Heart right ventricle (tissue), 16 donors: ENCODE measurements at regions not wholly inside any gene's neighbourhood (a gene's known extent, or its start where the extent isn't known, plus 50 kb on each side); places are given as distances from the start of the nearest gene placed in this dataset.

Experiments used
- ATAC-seq, 8 donors: fragments of 200-7000 bp; cut with Tn5 transposase; one replicate each; pipeline ENCODE4 v1.9.1; 2020; ENCODE audit warnings: mild to moderate bottlenecking in 8 of 8, moderate library complexity in 8 of 8, moderate number of reproducible peaks in 1 of 8
- DNase-seq, 2 donors: peaks; one replicate each; pipeline ENCODE4 v3.0.0-alpha.2; 2020
- H3K27ac ChIP-seq, 10 donors: fragments of 200-600 bp; sonication (generic) in 2 of 10; one replicate each; pipeline versions ENCODE4 v1.5.0 to v1.8.0; 2020 to 2022; ENCODE audit warnings: mild to moderate bottlenecking in 3 of 10
- H3K27me3 ChIP-seq, 7 donors: fragments of 200-600 bp; one replicate each; pipeline ENCODE4 v1.8.0; 2021 to 2022; ENCODE audit warnings: mild to moderate bottlenecking in 2 of 7
- H3K36me3 ChIP-seq, 9 donors: fragments of 200-600 bp; sonication (generic) in 1 of 9; one replicate each; pipeline versions ENCODE4 v1.5.0 to v1.8.0; 2020 to 2022; ENCODE audit warnings: mild to moderate bottlenecking in 2 of 9
- H3K4me1 ChIP-seq, 9 donors: fragments of 200-600 bp; sonication (generic) in 1 of 9; one replicate each; pipeline versions ENCODE4 v1.5.0 to v1.8.0; 2020 to 2022; ENCODE audit warnings: mild to moderate bottlenecking in 4 of 9
- H3K4me3 ChIP-seq, 10 donors: fragments of 200-600 bp; sonication (generic) in 2 of 10; one replicate each; pipeline versions ENCODE4 v1.5.0 to v1.8.0; 2020 to 2022; ENCODE audit warnings: mild to moderate bottlenecking in 7 of 10, moderate library complexity in 2 of 10
- H3K9me3 ChIP-seq, 11 donors: fragments of 200-600 bp in 10 of 11; sonication (generic) in 2 of 11; one replicate each; pipeline versions ENCODE4 v1.5.0 to v1.8.0; 2013 to 2022; ENCODE audit warnings: mild to moderate bottlenecking in 2 of 11, control low read depth in 1 of 11, moderate library complexity in 1 of 11
- WGBS, 2 donors: extraction: QIAGEN DNeasy Blood & Tissue Kit; methylation state at CpG; one replicate each; pipeline ENCODE4 v1.1.7; 2013; ENCODE audit warnings: inconsistent platforms in 1 of 2; 5-methylcytosine and 5-hydroxymethylcytosine counted together
- intact Hi-C, 10 donors: fragments of 100-400 bp; cut with DNase I; formaldehyde crosslinking; loops; one replicate each; pipeline versions ENCODE4 v1.11.1 to v1.14.2; 2022
- TF ChIP-seq, protein P1 (sequence below), 9 donors: fragments of 200-600 bp; sonication (generic) in 2 of 9; IDR thresholded peaks; one replicate each; pipeline versions ENCODE4 v1.5.0 to v1.8.0; 2021 to 2022; ENCODE audit warnings: antibody characterized with exemption in 9 of 9, mild to moderate bottlenecking in 5 of 9, moderate library complexity in 1 of 9
- donor health status: Arrhythmogenic right ventricular cardiomyopathy.
- donor health status: ischemic (EF 13 %, LVEDD 7.1; RV severe dilation, severe dysfunction).
- donor health status: healthy with polysubstance abuse.
- donor health status: DM: no; HTN: yes; CAD: no.
- donor health status: DM: no; HTN: no; CAD: no.
- donor health status: ischemic (EF 25% LVEDD 6.9; RV normal size, moderate dysfunction).
- donor health status: ischemic (EF 25% LVEDD 5.7; RV mildly dilated, moderate dysfunction).
- donor health status: healthy.
- donor health status: DM: yes; HTN: yes; CAD: no.
- donor health status: Ischemic cardiomyopathy.
- donor health status: ischemic (EF 35%, LVEDD 5.7; RV mildly dilated, moderate dysfunction).
- donor health status: nonischemic (EF 11% LVEDD 7.7; RV severe dilation, severe dysfunction).
- donor health status: DM: yes; HTN: yes; CAD: no.
- donor health status: PGD.
- donor health status: ischemic (EF 29% LVEDD 5.4; RV normal size, mild dysfunction).
- donor health status: nonischemic (EF 23%, LVEDD 6.1; RV moderate dilation, normal function).

DNA sequence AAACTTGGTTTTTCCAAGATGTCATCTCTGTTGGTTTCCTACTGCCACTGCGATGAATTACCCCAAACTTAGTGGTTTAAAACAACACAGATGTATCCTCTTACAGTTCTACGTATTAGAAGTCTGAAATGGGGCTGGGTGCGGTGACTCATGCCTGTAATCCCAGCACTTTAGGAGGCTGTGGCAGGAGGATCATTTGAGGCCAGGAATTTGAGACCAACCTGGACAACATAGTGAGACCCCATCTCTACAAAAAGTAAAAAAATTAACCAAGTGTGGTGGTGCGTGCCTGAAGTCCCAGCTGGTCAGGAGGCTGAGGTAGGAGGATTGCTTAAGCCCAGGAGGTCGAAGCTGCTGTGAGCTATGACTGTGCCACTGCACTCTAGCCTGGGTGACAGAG, 57.2 kb upstream of the GRHL3 start:
- DNase-seq: no peak
- Histone ChIP-seq H3K4me3 (no peak overlapping the region), H3K4me1 (no peaks in the 10 kb centered on the region), H3K9me3 (peaks cover 0 to 10% (median 0%) of the 10 kb centered on the region in 11 donors), H3K36me3 (no peaks in the 10 kb centered on the region), H3K27ac (no peak overlapping the region), H3K27me3 (peaks cover 0 to 10% (median 0%) of the 10 kb centered on the region in 7 donors)
- 81 to 87% methylated on average over 5 of the region's 5 CpGs for WGBS, 2 donors
- ATAC-seq: no peak
- intact Hi-C loops: no loop called here
- TF ChIP-seq, protein P1, sequence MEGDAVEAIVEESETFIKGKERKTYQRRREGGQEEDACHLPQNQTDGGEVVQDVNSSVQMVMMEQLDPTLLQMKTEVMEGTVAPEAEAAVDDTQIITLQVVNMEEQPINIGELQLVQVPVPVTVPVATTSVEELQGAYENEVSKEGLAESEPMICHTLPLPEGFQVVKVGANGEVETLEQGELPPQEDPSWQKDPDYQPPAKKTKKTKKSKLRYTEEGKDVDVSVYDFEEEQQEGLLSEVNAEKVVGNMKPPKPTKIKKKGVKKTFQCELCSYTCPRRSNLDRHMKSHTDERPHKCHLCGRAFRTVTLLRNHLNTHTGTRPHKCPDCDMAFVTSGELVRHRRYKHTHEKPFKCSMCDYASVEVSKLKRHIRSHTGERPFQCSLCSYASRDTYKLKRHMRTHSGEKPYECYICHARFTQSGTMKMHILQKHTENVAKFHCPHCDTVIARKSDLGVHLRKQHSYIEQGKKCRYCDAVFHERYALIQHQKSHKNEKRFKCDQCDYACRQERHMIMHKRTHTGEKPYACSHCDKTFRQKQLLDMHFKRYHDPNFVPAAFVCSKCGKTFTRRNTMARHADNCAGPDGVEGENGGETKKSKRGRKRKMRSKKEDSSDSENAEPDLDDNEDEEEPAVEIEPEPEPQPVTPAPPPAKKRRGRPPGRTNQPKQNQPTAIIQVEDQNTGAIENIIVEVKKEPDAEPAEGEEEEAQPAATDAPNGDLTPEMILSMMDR (IDR thresholded peaks at IDR 0.05): no peak

DNA sequence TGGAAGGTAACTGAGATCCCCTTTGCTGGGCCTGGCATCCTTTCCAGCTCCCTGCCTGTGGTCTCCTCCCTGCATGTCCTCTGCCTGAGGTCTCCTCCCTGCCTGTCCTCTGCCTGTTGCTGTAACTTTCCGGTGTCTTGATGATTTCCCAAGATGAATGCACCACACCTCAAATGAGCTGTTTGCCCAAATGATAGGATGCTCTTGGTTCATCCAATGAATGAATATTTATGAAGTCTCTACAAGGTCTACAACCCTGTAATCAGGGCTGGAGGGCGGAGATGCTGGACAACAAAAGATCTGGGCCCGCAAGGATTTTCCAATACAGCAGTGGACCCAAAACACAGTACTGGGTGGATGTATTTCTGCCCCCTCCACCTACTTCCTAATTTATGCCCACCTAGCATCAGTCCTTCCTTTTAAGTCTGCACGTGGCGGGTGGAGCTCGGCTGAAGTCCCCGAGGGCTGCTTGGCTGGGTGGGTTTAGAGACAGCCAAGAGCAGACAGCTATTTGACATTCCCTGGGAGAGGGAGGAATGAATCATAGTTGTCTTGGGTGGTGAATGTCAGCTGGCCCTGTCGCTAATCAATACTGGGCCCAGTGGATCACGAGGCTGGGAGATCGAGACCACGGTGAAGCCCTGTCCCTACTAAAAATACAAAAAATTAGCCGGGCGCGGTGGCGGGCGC, 60.3 kb upstream of the GRHL3 start:
- intact Hi-C loops: no loop called here
- Histone ChIP-seq H3K9me3 (peaks cover 0 to 18% (median 0%) of the 10 kb centered on the region in 11 donors), H3K27me3 (peaks cover 0 to 10% (median 0%) of the 10 kb centered on the region in 7 donors), H3K27ac (no peak overlapping the region), H3K36me3 (no peaks in the 10 kb centered on the region), H3K4me3 (no peak overlapping the region), H3K4me1 (no peaks in the 10 kb centered on the region)
- WGBS, 2 donors: 91 to 92% methylated on average over 16 of the region's 16 CpGs
- no peak for ATAC-seq
- no peak for DNase-seq
- TF ChIP-seq, protein P1 (IDR thresholded peaks at IDR 0.05): no peak

DNA sequence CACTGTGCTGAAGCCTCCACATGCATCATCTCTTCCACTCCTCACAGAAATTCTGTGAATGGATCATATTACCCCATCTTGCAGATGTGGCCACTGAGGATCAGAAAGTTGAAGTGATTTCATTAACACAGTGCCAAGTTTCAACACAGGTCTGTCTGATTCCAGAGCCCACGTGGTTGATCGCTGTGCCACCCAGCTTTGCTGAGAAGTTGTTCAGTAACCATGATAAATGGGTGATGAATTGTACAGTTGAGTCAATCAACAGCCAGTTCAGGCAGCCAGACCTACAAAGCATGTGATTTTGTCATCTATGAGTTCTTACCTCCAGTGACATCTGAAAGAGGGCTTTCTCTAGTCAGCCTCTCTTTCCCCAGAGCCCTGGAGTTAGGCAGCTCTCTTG, 61.8 kb upstream of the GRHL3 start:
- Histone ChIP-seq H3K4me3 (no peak overlapping the region), H3K27ac (no peak overlapping the region), H3K9me3 (peaks cover 0 to 14% (median 0%) of the 10 kb centered on the region in 11 donors), H3K27me3 (peaks cover 0 to 8% (median 0%) of the 10 kb centered on the region in 7 donors), H3K4me1 (no peaks in the 10 kb centered on the region), H3K36me3 (no peaks in the 10 kb centered on the region)
- intact Hi-C loops: no loop called here
- ATAC-seq (no peak), DNase-seq (no peak)
- TF ChIP-seq, protein P1 (IDR thresholded peaks at IDR 0.05): no peak
- 66 to 80% methylated on average over 2 of the region's 2 CpGs for WGBS, 2 donors

DNA sequence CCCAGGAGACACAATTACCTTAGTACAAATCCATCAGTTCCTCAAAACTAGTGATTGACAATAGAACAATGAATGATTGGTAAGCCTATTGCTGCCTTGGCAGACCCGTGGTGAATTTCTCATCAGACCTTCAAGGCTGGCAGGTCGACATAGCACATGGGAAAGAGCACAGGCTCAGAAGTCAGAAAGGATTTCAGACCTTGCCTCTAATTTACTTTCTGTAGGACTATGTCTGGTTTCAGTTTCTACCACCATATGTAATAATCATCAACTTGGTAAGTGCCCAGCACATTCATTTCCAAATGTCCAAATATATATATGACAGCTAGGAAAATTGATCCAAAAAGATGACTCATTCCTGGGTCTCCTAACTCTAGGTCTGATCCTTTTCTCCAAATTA, 62.5 kb upstream of the GRHL3 start:
- no peak overlapping the region for H3K27ac ChIP-seq
- DNase-seq: no peak
- intact Hi-C loops: no loop called here

More for the DNA sequence above, 62.5 kb upstream of the GRHL3 start:
- peaks cover 0 to 8% (median 0%) of the 10 kb centered on the region in 7 donors for H3K27me3 ChIP-seq
- no peaks in the 10 kb centered on the region for H3K4me1 ChIP-seq
- TF ChIP-seq, protein P1 (IDR thresholded peaks at IDR 0.05): no peak
- peaks cover 0 to 9% (median 0%) of the 10 kb centered on the region in 11 donors for H3K9me3 ChIP-seq
- no peak overlapping the region for H3K4me3 ChIP-seq
- WGBS, 2 donors: 77% methylated on average over 2 of the region's 2 CpGs
- no peak for ATAC-seq
- H3K36me3 ChIP-seq: no peaks in the 10 kb centered on the region
